Right lobe of liver (tissue), 6 donors: ENCODE measurements at regions not wholly inside any gene's neighbourhood (a gene's known extent, or its start where the extent isn't known, plus 50 kb on each side); places are given as distances from the start of the nearest gene placed in this dataset.

Source experiments
- ATAC-seq, 4 donors: fragments of 200-7000 bp; cut with Tn5 transposase; one replicate each; pipeline ENCODE4 v1.9.1; 2020; ENCODE audit warnings: mild to moderate bottlenecking in 4 of 4, moderate library complexity in 4 of 4
- DNase-seq, 3 donors: peaks; one replicate each; pipeline ENCODE4 v3.0.0-alpha.2; 2020
- H3K27ac ChIP-seq, 3 donors: fragments of 200-600 bp; one replicate each; pipeline ENCODE4 v1.8.0; 2022
- H3K27me3 ChIP-seq, 2 donors: fragments of 200-600 bp; one replicate each; pipeline ENCODE4 v1.8.0; 2022
- H3K36me3 ChIP-seq, 4 donors: fragments of 200-600 bp; sonication (generic) in 1 of 4; one replicate each; pipeline versions ENCODE4 v1.5.1 to v1.8.0; 2017 to 2022; ENCODE audit warnings: control low read depth in 1 of 4
- H3K4me1 ChIP-seq, 4 donors: fragments of 200-600 bp; sonication (generic) in 1 of 4; one replicate each; pipeline versions ENCODE4 v1.5.1 to v1.8.0; 2017 to 2022; ENCODE audit warnings: control low read depth in 1 of 4
- H3K4me3 ChIP-seq, 3 donors: fragments of 200-600 bp; one replicate each; pipeline ENCODE4 v1.8.0; 2022
- H3K9me3 ChIP-seq, 4 donors: fragments of 200-600 bp; sonication (generic) in 1 of 4; one replicate each; pipeline versions ENCODE4 v1.5.1 to v1.8.0; 2017 to 2022; ENCODE audit warnings: control low read depth in 1 of 4
- CTCF ChIP-seq, 4 donors: fragments of 200-600 bp in 3 of 4; fragments of 450-650 bp in 1 of 4; IDR thresholded peaks; one replicate each; pipeline versions ENCODE4 v1.5.1 to v1.8.0; 2016 to 2022; ENCODE audit warnings: antibody characterized with exemption in 4 of 4, mild to moderate bottlenecking in 2 of 4
- POLR2A ChIP-seq: fragments of 450-650 bp; IDR thresholded peaks from one replicate; pipeline ENCODE4 v1.6.1; 2017; ENCODE audit warnings: antibody characterized with exemption, mild to moderate bottlenecking
- WGBS: methylation state at CpG from one replicate; pipeline ENCODE4 v1.1.6; 2018; ENCODE audit warnings: low coverage, low lambda C conversion rate; ENCODE audit not compliant: insufficient coverage; ENCODE audit errors: missing lambda C conversion rate; 5-methylcytosine and 5-hydroxymethylcytosine counted together
- intact Hi-C, 2 donors: fragments of 100-400 bp; cut with DNase I; formaldehyde crosslinking; loops; one replicate each; pipeline versions ENCODE4 v1.11.2 to v1.14.1; 2022
- donor health status: DM: no; HTN: yes; CAD: no.
- donor health status: DM: no; HTN: no; CAD: no.
- donor health status: DM: no; HTN: no; CAD: no.
- donor health status: DM: no; HTN: yes; CAD: no.
- donor health status: DM: no; HTN: yes; CAD: no.

DNA sequence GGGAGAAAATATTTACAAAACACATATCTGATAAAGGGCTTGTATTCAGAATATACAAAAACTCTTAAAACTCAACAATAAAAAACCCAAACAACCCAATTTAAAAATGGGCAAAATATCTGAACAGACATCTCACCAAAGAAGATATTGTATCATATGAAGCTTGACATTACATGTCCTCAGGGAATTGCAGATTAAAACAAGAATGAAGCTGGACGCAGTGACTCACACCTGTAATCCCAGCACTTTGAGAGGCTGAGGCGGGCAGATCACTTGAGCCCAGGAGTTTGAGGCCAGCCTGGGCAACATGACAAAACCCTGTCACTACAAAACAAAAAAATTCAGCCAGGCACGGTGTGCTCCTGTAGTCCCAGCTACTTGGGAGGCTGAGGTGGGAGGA is 135.4 kb upstream of the AKIRIN2 start:
- Histone ChIP-seq H3K4me1 (peaks cover 0 to 6% (median 0%) of the 10 kb centered on the region in 4 donors), H3K9me3 (peaks cover 0 to 4% (median 0%) of the 10 kb centered on the region in 4 donors), H3K4me3 (no peak overlapping the region), H3K27ac (no peak overlapping the region), H3K36me3 (no peaks in the 10 kb centered on the region), H3K27me3 (no peaks in the 10 kb centered on the region)
- TF ChIP-seq CTCF (IDR thresholded peaks at IDR 0.05) (no peak), POLR2A (no peak)
- intact Hi-C loops = no loop called here
- 67% methylated on average over 3 of the region's 3 CpGs for WGBS
- ATAC-seq = no peak
- DNase-seq = no peak

DNA sequence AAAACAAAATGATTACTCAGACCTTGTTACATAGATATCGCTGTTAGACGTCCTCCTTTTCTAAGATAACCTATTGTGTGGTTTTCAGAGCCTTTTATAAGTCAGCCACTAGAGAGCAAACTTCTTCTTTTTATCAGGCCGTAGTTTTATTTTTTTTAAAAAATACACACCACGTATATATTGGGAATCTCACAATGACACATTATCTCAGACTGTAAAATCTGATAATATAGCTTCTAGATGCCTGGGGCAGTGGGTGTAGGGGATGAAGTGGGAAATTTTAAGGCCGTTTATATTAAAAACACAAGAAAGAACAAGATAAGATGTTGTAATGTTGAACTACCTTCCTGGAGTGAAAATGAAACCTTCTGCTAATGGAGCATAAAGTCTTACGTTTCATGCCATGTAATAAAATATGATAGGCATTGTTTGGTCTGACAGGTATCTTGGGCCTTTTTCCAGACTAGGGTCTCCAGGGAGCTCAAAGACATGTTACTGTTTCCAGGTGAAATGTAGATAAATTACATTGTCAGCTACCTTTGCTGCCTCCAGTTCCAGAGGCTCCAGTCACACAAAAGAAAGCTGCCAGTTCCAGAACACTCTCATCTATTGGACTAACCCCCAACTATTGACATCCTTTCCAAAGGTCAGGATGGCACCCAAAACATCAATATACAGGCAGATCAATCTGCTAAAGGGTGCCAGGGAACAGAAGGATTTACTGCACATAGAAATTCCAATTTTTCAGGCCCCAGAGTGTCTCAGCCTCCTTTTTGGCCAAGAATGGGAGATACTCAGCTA is 130.2 kb upstream of the AKIRIN2 start:
- intact Hi-C loops = no loop called here
- TF ChIP-seq CTCF (IDR thresholded peaks at IDR 0.05) = peak; percentile 50 to 59 (median 54)
- TF ChIP-seq POLR2A = no peak
- Histone ChIP-seq H3K27me3 (no peaks in the 10 kb centered on the region), H3K9me3 (no peaks in the 10 kb centered on the region), H3K27ac (peak overlapping the region; percentile 74 to 94 (median 84)), H3K4me3 (peak overlapping the region; percentile 24 to 58 (median 53)), H3K4me1 (peaks cover 0 to 7% (median 2%) of the 10 kb centered on the region in 4 donors), H3K36me3 (no peaks in the 10 kb centered on the region)
- ATAC-seq = peak; percentile 94 to 95 (median 95)
- DNase-seq = peak in 1 of 3 donors; percentile 51
- under 1% methylated on average over 6 of the region's 6 CpGs for whole genome bisulfite sequencing

DNA sequence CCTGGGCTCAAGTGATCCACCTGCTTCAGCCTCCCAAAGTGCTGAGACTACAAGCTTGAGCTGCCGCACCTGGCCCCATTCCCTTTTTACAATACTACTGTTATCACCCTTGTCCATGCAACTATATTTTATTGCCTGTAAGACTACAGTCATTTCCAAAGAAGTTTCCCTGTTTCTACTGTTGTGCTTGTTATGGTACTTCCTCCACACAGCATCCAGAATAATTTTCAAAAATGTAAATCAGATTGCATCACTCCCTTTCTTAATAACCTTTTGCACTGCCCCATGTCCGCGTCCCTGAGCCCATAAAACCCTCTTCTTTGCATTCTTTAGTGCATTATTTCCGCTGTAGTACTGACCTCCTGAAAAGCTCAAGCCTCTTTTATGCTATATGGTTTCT is 128.9 kb upstream of the AKIRIN2 start:
- DNase-seq = no peak
- ATAC-seq = no peak
- H3K27ac ChIP-seq = no peak overlapping the region

GRCh38 chr6:87829622-87830121 is 127.6 kb upstream of the AKIRIN2 start:
- DNase-seq = no peak
- no peak for TF ChIP-seq POLR2A
- TF ChIP-seq CTCF (IDR thresholded peaks at IDR 0.05) = no peak
- H3K36me3 ChIP-seq = no peaks in the 10 kb centered on the region
- H3K9me3 ChIP-seq = no peaks in the 10 kb centered on the region
- no peak overlapping the region for H3K27ac ChIP-seq
- ATAC-seq = no peak
- intact Hi-C loops = no loop called here
- peaks cover 0 to 7% (median 2%) of the 10 kb centered on the region in 4 donors for H3K4me1 ChIP-seq
- no peak overlapping the region for H3K4me3 ChIP-seq
- H3K27me3 ChIP-seq = no peaks in the 10 kb centered on the region

More for the DNA sequence above, 128.9 kb upstream of the AKIRIN2 start:
- Histone ChIP-seq H3K36me3 (no peaks in the 10 kb centered on the region), H3K9me3 (no peaks in the 10 kb centered on the region), H3K4me3 (no peak overlapping the region), H3K27me3 (no peaks in the 10 kb centered on the region), H3K4me1 (peaks cover 0 to 7% (median 2%) of the 10 kb centered on the region in 4 donors)
- intact Hi-C loops = no loop called here
- TF ChIP-seq CTCF (IDR thresholded peaks at IDR 0.05) (no peak), POLR2A (no peak)
- WGBS = 83% methylated on average over 4 of the region's 4 CpGs
